HCT116 (cell line): ENCODE measurements at regions not wholly inside any gene's neighbourhood (a gene's known extent, or its start where the extent isn't known, plus 50 kb on each side); places are given as distances from the start of the nearest gene placed in this dataset.

Source experiments
- ATAC-seq: fragments of 200-7000 bp; cut with Tn5 transposase; 2 replicates; pipeline ENCODE4 v1.9.1; 2020; ENCODE audit warnings: mild to moderate bottlenecking, moderate library complexity
- BruUV-seq: library from RNA; stranded (reverse); fragments of 400-500 nt; replicated peaks from 2 replicates; lab custom pipeline; 2021; lab: Mats Ljungman, UMichigan
- CTCF ChIA-PET: fragments of 300-600 bp; sonication (Branson Sonifier 250); formaldehyde crosslinking; loops from one replicate; lab custom pipeline; 2021; ENCODE audit warnings: antibody characterized with exemption; lab: Charles Lee
- POLR2A ChIA-PET: fragments of 300-600, 350-600 bp; sonication (Branson Sonifier 250); formaldehyde crosslinking; loops from one replicate; lab custom pipeline; 2021; ENCODE audit warnings: antibody characterized with exemption; lab: Charles Lee
- RAD21 ChIA-PET, 2 experiments: fragments of 300-600 bp; sonication (Branson Sonifier 250); formaldehyde crosslinking; loops; one replicate each; lab custom pipeline; 2023; ENCODE audit warnings: low total read pairs in 2 of 2; ENCODE audit not compliant: uncharacterized antibody in 2 of 2, unreplicated experiment in 2 of 2, low non-redundant PET in 1 of 2; lab: Charles Lee
- DNase-seq: peaks from one replicate; pipeline ENCODE4 v3.0.0-alpha.2; 2010; ENCODE audit warnings: low read depth, low spot score
- H2AFZ ChIP-seq: fragments of 200-600 bp; shearing (Covaris generic), sonication (generic); 2 replicates; pipeline ENCODE4 v1.6.1; 2017; ENCODE audit warnings: low read depth, mixed run types, mixed read lengths, antibody characterized with exemption, low read length; ENCODE audit not compliant: poor library complexity, severe bottlenecking
- H3K27ac ChIP-seq: 2 replicates; pipeline ENCODE4 v1.5.1; 2012; ENCODE audit warnings: low read depth, low read length
- H3K27me3 ChIP-seq: fragments of 200-600 bp; sonication (generic); 2 replicates; pipeline ENCODE4 v1.6.1; 2016; ENCODE audit warnings: mixed run types, low read length, mixed read lengths; ENCODE audit not compliant: insufficient read depth
- H3K36me3 ChIP-seq, 2 experiments: fragments of 200-500 bp in 1 of 2; fragments of 200-600 bp in 1 of 2; sonication (Bioruptor generic) in 1 of 2; sonication (generic) in 1 of 2; 2 replicates each; pipeline versions ENCODE4 v1.5.1 to v1.6.1; 2014 to 2016; ENCODE audit warnings: low read length in 2 of 2, inconsistent platforms in 1 of 2, mixed read lengths in 1 of 2, mixed run types in 1 of 2; ENCODE audit not compliant: insufficient read depth in 2 of 2, control insufficient read depth in 1 of 2
- H3K4me1 ChIP-seq, 2 experiments: fragments of 200-600 bp in 1 of 2; sonication (generic) in 1 of 2; 2 replicates each; pipeline versions ENCODE4 v1.5.1 to v1.6.1; 2012 to 2017; ENCODE audit warnings: low read length in 2 of 2, inconsistent platforms in 1 of 2, mild to moderate bottlenecking in 1 of 2, mixed read lengths in 1 of 2, mixed run types in 1 of 2, moderate library complexity in 1 of 2; ENCODE audit not compliant: insufficient read depth in 2 of 2, control insufficient read depth in 1 of 2
- H3K4me2 ChIP-seq: fragments of 200-600 bp; sonication (generic); 2 replicates; pipeline ENCODE4 v1.6.1; 2017; ENCODE audit warnings: mixed run types, low read length, mixed read lengths
- H3K4me3 ChIP-seq, 2 experiments: fragments of 200-600 bp in 1 of 2; sonication (generic) in 1 of 2; replicated peaks in 1 of 2; 2 replicates each; pipeline ENCODE4 v1.5.1; 2011 to 2016; ENCODE audit warnings: low read length in 2 of 2, control low read depth in 1 of 2, low read depth in 1 of 2, mild to moderate bottlenecking in 1 of 2, mixed read lengths in 1 of 2, mixed run types in 1 of 2
- H3K79me2 ChIP-seq: fragments of 200-600 bp; sonication (generic); 2 replicates; pipeline ENCODE4 v1.6.1; 2017; ENCODE audit warnings: mild to moderate bottlenecking, mixed run types, low read length, moderate library complexity, mixed read lengths; ENCODE audit not compliant: insufficient read depth
- H3K9ac ChIP-seq: fragments of 200-600 bp; sonication (generic); 2 replicates; pipeline ENCODE4 v1.6.1; 2016; ENCODE audit warnings: low read length, mixed read lengths
- H3K9me2 ChIP-seq: fragments of 200-600 bp; sonication (generic), shearing (Covaris generic); 2 replicates; pipeline ENCODE4 v1.6.1; 2017; ENCODE audit warnings: mixed run types, mild to moderate bottlenecking, moderate library complexity; ENCODE audit not compliant: insufficient read depth
- H3K9me3 ChIP-seq, 2 experiments: fragments of 200-500 bp in 1 of 2; fragments of 200-600 bp in 1 of 2; sonication (Bioruptor generic) in 1 of 2; sonication (generic) in 1 of 2; 2 replicates each; pipeline ENCODE4 v1.6.1; 2014 to 2017; ENCODE audit warnings: low read length in 2 of 2, mixed read lengths in 2 of 2, inconsistent platforms in 1 of 2, low read depth in 1 of 2, mild to moderate bottlenecking in 1 of 2, mixed run types in 1 of 2, moderate library complexity in 1 of 2; ENCODE audit not compliant: control insufficient read depth in 1 of 2, insufficient read depth in 1 of 2
- H4K20me1 ChIP-seq: fragments of 200-600 bp; sonication (generic), shearing (Covaris generic); 2 replicates; pipeline ENCODE4 v1.6.1; 2017; ENCODE audit warnings: mixed run types, mild to moderate bottlenecking, moderate library complexity; ENCODE audit not compliant: insufficient read depth
- CEBPB ChIP-seq: IDR thresholded peaks from 2 replicates; pipeline ENCODE4 v1.6.1; 2012; ENCODE audit warnings: low read depth
- ELF1 ChIP-seq: IDR thresholded peaks from 2 replicates; pipeline ENCODE4 v1.6.1; 2012; ENCODE audit warnings: low read depth, borderline replicate concordance
- EZH2 ChIP-seq: fragments of 200-600 bp; sonication (generic); IDR thresholded peaks from 2 replicates; pipeline ENCODE4 v1.6.1; 2017; ENCODE audit warnings: antibody characterized with exemption, mixed run types
- FOSL1 ChIP-seq: IDR thresholded peaks from 2 replicates; pipeline ENCODE4 v1.6.1; 2012; ENCODE audit warnings: low read depth
- JUND ChIP-seq: IDR thresholded peaks from 2 replicates; pipeline ENCODE4 v1.6.1; 2012
- MAX ChIP-seq: IDR thresholded peaks from 2 replicates; pipeline ENCODE4 v1.6.1; 2012
- POLR2A ChIP-seq: IDR thresholded peaks from 2 replicates; pipeline ENCODE4 v1.7.0; 2011; ENCODE audit warnings: borderline replicate concordance; ENCODE audit not compliant: insufficient read depth, insufficient read length; ENCODE audit errors: extremely low read depth
- RAD21 ChIP-seq: IDR thresholded peaks from 2 replicates; pipeline ENCODE4 v1.6.1; 2012; ENCODE audit warnings: low read depth, mild to moderate bottlenecking
- REST ChIP-seq: IDR thresholded peaks from 2 replicates; pipeline ENCODE4 v1.6.1; 2012; ENCODE audit warnings: low read depth
- SIN3A ChIP-seq: IDR thresholded peaks from 2 replicates; pipeline ENCODE4 v1.6.1; 2012; ENCODE audit warnings: low read depth
- SP1 ChIP-seq: IDR thresholded peaks from 2 replicates; pipeline ENCODE4 v1.6.1; 2012; ENCODE audit warnings: low read depth
- SRF ChIP-seq: IDR thresholded peaks from 2 replicates; pipeline ENCODE4 v1.6.1; 2012; ENCODE audit warnings: low read depth
- ZBTB33 ChIP-seq: IDR thresholded peaks from 2 replicates; pipeline ENCODE4 v1.6.1; 2011; ENCODE audit warnings: mild to moderate bottlenecking, low read length, moderate library complexity; ENCODE audit not compliant: insufficient replicate concordance; ENCODE audit errors: extremely low read depth
- ZFX ChIP-seq: fragments of 450-650 bp; IDR thresholded peaks from 2 replicates; pipeline ENCODE4 v1.6.1; 2017
- ZNF274 ChIP-seq: fragments of 200-500 bp; sonication (Bioruptor generic); IDR thresholded peaks from 2 replicates; pipeline ENCODE4 v1.6.1; 2014; ENCODE audit warnings: mild to moderate bottlenecking, low read depth, low read length, inconsistent platforms
- intact Hi-C: fragments of 100-400 bp; cut with micrococcal nuclease; formaldehyde crosslinking; loops from 2 replicates; pipeline ENCODE4 v1.10.0; 2022
- TF ChIP-seq, protein P1 (sequence below), 3 experiments: fragments of 200-600 bp in 1 of 3; sonication (generic) in 1 of 3; IDR thresholded peaks in 2 of 3; conservative IDR thresholded peaks in 1 of 3; 2 replicates each; pipeline ENCODE4 v1.5.1; 2012 to 2017; ENCODE audit warnings: low read depth in 2 of 3, low read length in 2 of 3, antibody characterized with exemption in 1 of 3, borderline replicate concordance in 1 of 3, control low read depth in 1 of 3, mild to moderate bottlenecking in 1 of 3, mixed read lengths in 1 of 3, mixed run types in 1 of 3, moderate library complexity in 1 of 3; ENCODE audit not compliant: insufficient read depth in 1 of 3
- TF ChIP-seq, protein P2 (sequence below): IDR thresholded peaks from 2 replicates; pipeline ENCODE4 v1.6.1; 2012

GRCh38 chr13:47822036-47822435 lies 179.0 kb downstream of the SUCLA2 start:
- no TSS peak for BruUV-seq

More at GRCh38 chr13:47822036-47822435, 179.0 kb downstream of the SUCLA2 start:
- no peaks in the 10 kb centered on the region for H3K36me3 ChIP-seq
- peaks cover 0 to 4% of the 10 kb centered on the region in 2 experiments; a peak in 1 of 4 replicates for H3K9me3 ChIP-seq
- TF ChIP-seq ZNF274 (no peak), MAX (no peak), SRF (no peak), ELF1 (no peak), CEBPB (no peak), JUND (no peak), REST (no peak), ZFX (no peak), FOSL1 (no peak), POLR2A (no peak), SP1 (no peak), EZH2 (no peak), ZBTB33 (no peak), SIN3A (no peak), RAD21 (no peak)
- TF ChIP-seq, protein P1, sequence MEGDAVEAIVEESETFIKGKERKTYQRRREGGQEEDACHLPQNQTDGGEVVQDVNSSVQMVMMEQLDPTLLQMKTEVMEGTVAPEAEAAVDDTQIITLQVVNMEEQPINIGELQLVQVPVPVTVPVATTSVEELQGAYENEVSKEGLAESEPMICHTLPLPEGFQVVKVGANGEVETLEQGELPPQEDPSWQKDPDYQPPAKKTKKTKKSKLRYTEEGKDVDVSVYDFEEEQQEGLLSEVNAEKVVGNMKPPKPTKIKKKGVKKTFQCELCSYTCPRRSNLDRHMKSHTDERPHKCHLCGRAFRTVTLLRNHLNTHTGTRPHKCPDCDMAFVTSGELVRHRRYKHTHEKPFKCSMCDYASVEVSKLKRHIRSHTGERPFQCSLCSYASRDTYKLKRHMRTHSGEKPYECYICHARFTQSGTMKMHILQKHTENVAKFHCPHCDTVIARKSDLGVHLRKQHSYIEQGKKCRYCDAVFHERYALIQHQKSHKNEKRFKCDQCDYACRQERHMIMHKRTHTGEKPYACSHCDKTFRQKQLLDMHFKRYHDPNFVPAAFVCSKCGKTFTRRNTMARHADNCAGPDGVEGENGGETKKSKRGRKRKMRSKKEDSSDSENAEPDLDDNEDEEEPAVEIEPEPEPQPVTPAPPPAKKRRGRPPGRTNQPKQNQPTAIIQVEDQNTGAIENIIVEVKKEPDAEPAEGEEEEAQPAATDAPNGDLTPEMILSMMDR (IDR thresholded peaks at IDR 0.05 in 2 of 3, conservative IDR thresholded peaks at IDR 0.05 in 1 of 3; ENCODE audit: borderline replicate concordance in 1 of 3, insufficient read depth in 1 of 3, low read depth in 2 of 3, low read length in 2 of 3), result no peak
- TF ChIP-seq, protein P2, sequence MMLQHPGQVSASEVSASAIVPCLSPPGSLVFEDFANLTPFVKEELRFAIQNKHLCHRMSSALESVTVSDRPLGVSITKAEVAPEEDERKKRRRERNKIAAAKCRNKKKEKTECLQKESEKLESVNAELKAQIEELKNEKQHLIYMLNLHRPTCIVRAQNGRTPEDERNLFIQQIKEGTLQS, result no peak
- no peak overlapping the region for H3K4me3 ChIP-seq
- intact Hi-C loops, result no loop called here
- no peaks in the 10 kb centered on the region for H3K9me2 ChIP-seq
- H3K27me3 ChIP-seq, result no peaks in the 10 kb centered on the region
- no peak overlapping the region for H3K4me2 ChIP-seq
- no peak for ATAC-seq
- H4K20me1 ChIP-seq, result no peaks in the 10 kb centered on the region
- ChIA-PET RAD21 (no interaction called here), POLR2A (no interaction called here), CTCF (no interaction called here)
- H3K27ac ChIP-seq, result no peak overlapping the region
- DNase-seq, result no peak
- H3K4me1 ChIP-seq, result no peaks in the 10 kb centered on the region
- no peak overlapping the region for H2AFZ ChIP-seq
- H3K9ac ChIP-seq, result no peak overlapping the region
- no peaks in the 10 kb centered on the region for H3K79me2 ChIP-seq
